Jurkat, Clone E6-1 (cell line): ENCODE measurements at regions not wholly inside any gene's neighbourhood (a gene's known extent, or its start where the extent isn't known, plus 50 kb on each side); places are given as distances from the start of the nearest gene placed in this dataset.
"Not testable (repeated sequence)": the region's sequence is repeated elsewhere in the genome, so short reads cannot be mapped to it uniquely, and the experiment has no call there.

Experiments
- DNase-seq: peaks from one replicate; pipeline ENCODE4 v3.0.0-alpha.2; 2011; ENCODE audit warnings: low read depth, low spot score
- H3K4me3 ChIP-seq: 2 replicates; pipeline ENCODE4 v1.5.1; 2011; ENCODE audit warnings: mild to moderate bottlenecking, low read length, control low read depth, moderate library complexity

- DNase-seq, result peak; percentile 83
- H3K4me3 ChIP-seq, result no peak overlapping the region
Observed at GRCh38 chr3:81378552-81379293, 382.7 kb downstream of the GBE1 start.

DNA sequence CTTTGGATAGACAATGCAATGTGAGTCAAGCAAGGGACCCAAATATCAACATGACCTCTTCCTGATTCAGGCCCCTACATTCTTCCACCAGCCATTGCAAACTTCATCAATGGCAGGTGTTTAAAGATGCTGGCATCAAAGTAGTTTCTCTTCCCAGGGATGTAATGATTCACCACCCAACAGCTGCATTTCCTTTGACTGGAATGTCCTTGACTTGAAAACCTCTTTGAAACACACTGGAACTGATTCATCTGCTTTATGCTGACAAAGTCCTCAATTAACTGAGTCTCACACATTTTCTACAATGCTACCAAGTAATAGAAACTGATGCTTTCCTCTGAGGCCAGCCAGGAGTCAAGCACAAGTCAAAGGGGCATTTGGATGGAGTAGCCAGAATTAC is 385.5 kb downstream of the GBE1 start:
- no peak for DNase-seq

DNA sequence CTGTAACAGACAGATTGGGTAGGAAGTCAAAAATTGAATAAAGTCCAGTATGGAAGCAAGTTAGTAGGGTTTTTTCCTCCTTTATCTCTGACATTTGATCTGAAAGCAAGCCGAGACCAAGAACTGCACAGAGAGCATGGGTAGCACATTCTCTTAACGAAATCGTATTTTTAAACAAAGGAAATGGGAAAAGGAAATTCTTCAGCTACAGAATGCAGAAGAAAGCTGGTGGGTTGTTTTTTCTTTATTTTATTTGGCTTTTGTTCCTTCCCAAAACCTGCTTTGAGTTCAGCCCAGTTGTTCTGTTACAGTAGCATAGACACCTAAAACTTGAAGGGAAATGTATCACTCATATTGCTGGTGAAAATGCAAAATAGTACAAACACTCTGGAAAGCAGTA is 397.0 kb downstream of the GBE1 start:
- DNase-seq, result no peak
- no peak overlapping the region for H3K4me3 ChIP-seq

More for the DNA sequence above, 385.5 kb downstream of the GBE1 start:
- no peak overlapping the region for H3K4me3 ChIP-seq

GRCh38 chr3:81363816-81364215 is 397.6 kb downstream of the GBE1 start:
- no peak overlapping the region for H3K4me3 ChIP-seq
- no peak for DNase-seq

GRCh38 chr3:81354119-81354518 is 407.3 kb downstream of the GBE1 start:
- H3K4me3 ChIP-seq, result no peak overlapping the region
- no peak for DNase-seq

GRCh38 chr3:81352867-81353266 is 408.6 kb downstream of the GBE1 start:
- no peak overlapping the region for H3K4me3 ChIP-seq
- peak; percentile 31 for DNase-seq

- no peak for DNase-seq
- H3K4me3 ChIP-seq, result no peak overlapping the region
Observed at GRCh38 chr3:81349816-81350340, 411.6 kb downstream of the GBE1 start.

GRCh38 chr3:81339040-81339845 is 422.2 kb downstream of the GBE1 start:
- no peak overlapping the region for H3K4me3 ChIP-seq
- DNase-seq, result peak; percentile 14

GRCh38 chr3:81336470-81336869 is 425.0 kb downstream of the GBE1 start:
- DNase-seq, result no peak

GRCh38 chr3:81329835-81330234 is 431.6 kb downstream of the GBE1 start:
- not testable (repeated sequence) for H3K4me3 ChIP-seq, DNase-seq

More at GRCh38 chr3:81336470-81336869, 425.0 kb downstream of the GBE1 start:
- H3K4me3 ChIP-seq, result no peak overlapping the region

DNA sequence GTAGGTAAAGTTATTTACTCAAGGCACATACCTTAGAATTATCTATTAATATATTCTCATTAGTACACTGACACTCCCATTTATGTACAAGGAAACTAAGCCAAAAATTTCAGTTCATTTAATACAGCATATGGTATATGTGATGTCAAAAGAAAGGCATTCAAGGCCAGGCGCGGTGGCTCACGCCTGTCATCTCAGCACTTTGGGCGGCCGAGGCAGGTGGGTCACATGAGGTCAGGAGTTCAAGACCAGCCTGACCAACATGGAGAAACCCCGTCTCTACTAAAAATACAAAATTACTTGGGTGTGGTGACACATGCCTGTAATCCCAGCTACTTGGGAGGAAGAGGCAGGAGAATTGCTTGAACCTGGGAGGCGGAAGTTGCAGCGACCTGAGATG is 435.2 kb downstream of the GBE1 start:
- no peak for DNase-seq
- H3K4me3 ChIP-seq, result no peak overlapping the region

DNA sequence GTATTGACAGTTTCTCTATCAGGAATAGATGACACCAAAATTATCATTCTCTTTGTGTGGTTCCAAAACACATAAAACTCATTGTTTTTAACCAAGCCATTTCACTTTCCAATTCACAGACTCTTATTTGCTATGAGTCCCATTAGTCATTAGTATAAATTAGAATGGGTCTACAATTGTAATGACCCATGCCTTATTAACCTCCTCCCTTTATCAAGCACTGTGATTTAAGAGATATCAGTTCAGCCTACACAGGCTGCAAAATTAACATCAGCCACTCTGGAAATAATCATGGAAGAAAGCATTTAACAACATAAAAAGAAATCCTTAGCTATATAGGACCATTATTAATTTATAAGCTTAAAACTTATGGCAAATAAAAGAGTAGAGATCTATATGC is 440.6 kb downstream of the GBE1 start:
- no peak for DNase-seq
- H3K4me3 ChIP-seq, result no peak overlapping the region

- DNase-seq, result no peak
- no peak overlapping the region for H3K4me3 ChIP-seq
Observed at GRCh38 chr3:81315030-81315429, 446.4 kb downstream of the GBE1 start.

DNA sequence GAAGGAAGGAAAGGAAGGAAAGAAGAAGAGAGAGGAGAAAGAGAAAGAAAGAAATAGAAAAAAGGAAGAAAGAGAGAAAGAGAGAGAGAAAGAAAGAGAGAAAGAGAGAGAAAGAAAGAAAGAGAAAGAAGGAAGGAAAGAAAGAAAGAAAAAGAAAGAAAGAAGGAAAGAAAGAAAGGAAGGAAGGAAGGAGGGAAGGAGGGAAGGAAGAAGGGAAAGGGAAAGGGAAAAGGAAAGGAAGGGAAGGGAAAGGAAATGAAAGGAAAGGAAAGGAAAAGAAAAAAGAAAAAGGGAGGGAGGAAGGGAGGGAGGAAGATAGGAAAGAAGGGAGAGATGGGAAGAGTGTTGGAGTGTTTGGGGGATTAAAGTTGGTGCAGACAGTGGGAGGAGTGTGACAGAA is 450.1 kb downstream of the GBE1 start:
- H3K4me3 ChIP-seq, result no peak overlapping the region
- no peak for DNase-seq

DNA sequence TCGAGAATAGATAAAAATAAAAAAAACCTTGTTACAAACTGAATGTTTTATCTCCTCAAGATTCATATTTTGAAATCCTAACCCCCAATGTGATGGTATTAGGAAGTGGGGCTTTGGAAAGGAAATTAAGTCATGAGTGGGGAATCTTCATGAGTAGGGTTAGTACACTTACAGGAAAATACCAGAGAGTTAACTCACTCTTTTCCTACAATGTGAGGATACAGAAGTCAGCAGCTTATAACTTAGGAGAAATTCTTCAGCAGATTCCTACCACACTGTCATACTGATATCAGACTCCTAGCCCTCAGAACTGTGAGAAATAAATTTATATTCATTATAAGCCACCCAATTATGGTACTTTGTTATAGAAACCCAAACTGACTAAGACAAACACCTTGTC is 453.1 kb downstream of the GBE1 start:
- H3K4me3 ChIP-seq, result no peak overlapping the region
- DNase-seq, result no peak

DNA sequence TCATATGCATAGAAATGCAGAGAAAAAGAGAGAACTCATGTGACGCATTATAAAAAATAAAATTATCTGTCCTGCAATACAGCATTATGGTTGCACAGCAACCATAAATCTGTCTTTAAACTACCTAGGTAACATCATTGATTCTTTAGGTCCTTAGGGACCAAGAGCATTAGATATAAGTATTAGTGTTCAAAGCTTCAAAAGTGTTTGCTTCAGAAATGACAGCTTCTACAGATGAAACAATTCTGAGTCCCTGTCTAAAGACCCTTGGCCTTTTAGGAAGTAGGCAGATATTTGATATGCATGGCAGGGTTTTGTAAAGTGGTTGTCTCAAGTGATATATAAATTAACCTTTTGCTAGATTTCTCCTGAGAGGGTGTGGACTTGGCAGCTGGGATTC is 454.2 kb downstream of the GBE1 start:
- no peak overlapping the region for H3K4me3 ChIP-seq
- DNase-seq, result no peak

DNA sequence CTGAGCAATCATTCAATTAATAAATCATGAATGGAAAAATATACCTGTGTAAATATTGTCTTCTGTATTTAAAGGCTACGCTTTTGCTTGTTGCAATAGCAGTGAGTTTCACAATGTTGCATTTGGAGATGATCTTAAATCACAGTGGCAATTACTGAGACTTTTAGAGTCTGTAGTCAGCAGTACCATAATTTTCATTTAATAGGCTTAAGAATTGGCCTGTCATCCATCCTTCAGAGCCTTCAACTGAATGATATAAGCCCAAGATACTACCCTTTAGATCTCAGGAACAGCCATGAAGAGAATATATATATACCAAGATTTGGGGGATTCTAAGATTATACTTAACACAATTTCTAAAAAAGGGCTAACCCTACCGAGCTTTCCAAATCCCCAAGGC is 458.1 kb downstream of the GBE1 start:
- no peak overlapping the region for H3K4me3 ChIP-seq

GRCh38 chr3:81302045-81302444 is 459.4 kb downstream of the GBE1 start:
- no peak overlapping the region for H3K4me3 ChIP-seq
- DNase-seq, result peak; percentile 25

More for the DNA sequence above, 458.1 kb downstream of the GBE1 start:
- no peak for DNase-seq

DNA sequence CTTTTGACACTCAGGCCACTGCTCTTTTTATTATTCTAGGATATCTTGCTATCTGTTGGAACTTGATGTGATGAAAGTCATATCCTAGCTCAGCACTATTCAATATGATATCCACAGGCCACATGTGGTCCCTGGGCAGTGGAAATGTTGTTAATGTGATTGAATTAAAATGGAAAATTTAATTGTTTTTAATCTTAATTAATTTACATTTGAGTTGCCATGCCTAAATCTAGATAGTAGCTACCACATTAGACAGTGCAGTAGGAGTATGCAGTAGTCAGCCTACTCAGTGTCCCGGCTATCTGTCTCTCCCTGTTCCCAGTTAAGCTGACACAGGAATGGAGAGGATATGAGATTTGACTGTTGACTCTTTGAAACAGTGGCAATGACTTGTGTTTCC is 460.2 kb downstream of the GBE1 start:
- H3K4me3 ChIP-seq, result no peak overlapping the region
- DNase-seq, result no peak

DNA sequence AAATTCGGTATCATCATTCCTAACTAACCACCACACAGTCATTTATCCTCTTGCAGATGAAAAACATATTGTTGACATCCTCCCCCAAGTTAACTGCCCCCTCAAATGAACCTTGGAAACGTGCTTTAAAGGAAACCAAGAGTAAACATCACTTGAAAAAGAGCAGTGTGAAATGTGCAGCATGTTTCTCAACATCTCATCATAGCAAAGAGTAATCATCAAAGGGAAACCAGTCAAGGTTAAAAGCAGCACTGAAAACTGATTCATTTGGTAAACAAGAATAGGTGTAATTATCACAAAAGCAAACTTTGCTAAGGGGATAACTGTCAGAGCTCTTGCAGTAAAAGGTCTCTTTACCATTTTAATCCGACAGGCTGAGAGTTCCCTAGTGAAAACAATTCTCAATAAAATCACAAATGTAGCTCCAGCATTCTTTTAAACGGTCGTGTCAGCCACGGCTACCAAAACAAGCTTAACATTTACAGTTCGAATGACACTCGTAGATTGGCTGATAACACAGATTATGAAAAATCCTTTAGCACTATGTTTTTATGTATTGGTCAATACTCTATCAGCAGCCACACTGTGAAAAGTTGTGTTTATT is 461.0 kb downstream of the GBE1 start:
- no peak overlapping the region for H3K4me3 ChIP-seq
- no peak for DNase-seq
